ENCODE measurements at regions not wholly inside any gene's neighbourhood (a gene's known extent, or its start where the extent isn't known, plus 50 kb on each side); places are given as distances from the start of the nearest gene placed in this dataset.

- peaks cover 0 to 20% (median 0%) of the 10 kb centered on the region in 4 donors for H3K9me3 ChIP-seq
- no peaks in the 10 kb centered on the region for H3K4me1 ChIP-seq
- no peak overlapping the region for H3K4me3 ChIP-seq
- H3K27me3 ChIP-seq = no peaks in the 10 kb centered on the region
- no peak for TF ChIP-seq POLR2A (IDR thresholded peaks at IDR 0.05)
- no peak for TF ChIP-seq EP300 (IDR thresholded peaks at IDR 0.05)
- TF ChIP-seq CTCF (IDR thresholded peaks at IDR 0.05) = no peak
- 43 to 51% methylated on average over 2 of the region's 2 CpGs for WGBS, 2 donors
- H3K27ac ChIP-seq = no peak overlapping the region
- H3K36me3 ChIP-seq = no peaks in the 10 kb centered on the region
- DNase-seq (ENCODE audit: low spot score in 2 of 2) = no peak
Observed at GRCh38 chr3:18946524-18946923, 201.8 kb upstream of the KCNH8 start.

- Histone ChIP-seq H3K9me3 (peaks cover 0 to 6% (median 0%) of the 10 kb centered on the region in 4 donors), H3K27ac (no peak overlapping the region), H3K36me3 (no peaks in the 10 kb centered on the region), H3K4me3 (no peak overlapping the region), H3K27me3 (no peaks in the 10 kb centered on the region), H3K4me1 (no peaks in the 10 kb centered on the region)
- no peak for DNase-seq (ENCODE audit: low spot score in 2 of 2)
- TF ChIP-seq CTCF (IDR thresholded peaks at IDR 0.05) (no peak), POLR2A (IDR thresholded peaks at IDR 0.05) (no peak), EP300 (IDR thresholded peaks at IDR 0.05) (no peak)
Observed at GRCh38 chr3:18937574-18937973, 210.7 kb upstream of the KCNH8 start.

- Histone ChIP-seq H3K27ac (no peak overlapping the region), H3K4me3 (no peak overlapping the region), H3K9me3 (peaks cover 0 to 4% (median 1%) of the 10 kb centered on the region in 4 donors), H3K36me3 (no peaks in the 10 kb centered on the region), H3K4me1 (no peaks in the 10 kb centered on the region), H3K27me3 (no peaks in the 10 kb centered on the region)
- DNase-seq (ENCODE audit: low spot score in 2 of 2) = no peak
- 89 to 90% methylated on average over 1 of the region's 1 CpG for WGBS, 2 donors
- TF ChIP-seq POLR2A (IDR thresholded peaks at IDR 0.05) = no peak
- TF ChIP-seq CTCF (IDR thresholded peaks at IDR 0.05) = no peak
- no peak for TF ChIP-seq EP300 (IDR thresholded peaks at IDR 0.05)
Observed at GRCh38 chr3:18919158-18919557, 229.2 kb upstream of the KCNH8 start.

- Histone ChIP-seq H3K4me1 (no peaks in the 10 kb centered on the region), H3K27me3 (no peaks in the 10 kb centered on the region), H3K36me3 (no peaks in the 10 kb centered on the region), H3K27ac (no peak overlapping the region), H3K4me3 (no peak overlapping the region), H3K9me3 (peaks cover 0 to 3% (median 1%) of the 10 kb centered on the region in 4 donors)
- DNase-seq (ENCODE audit: low spot score in 2 of 2) = no peak
- 71 to 82% methylated on average over 1 of the region's 1 CpG for WGBS, 2 donors
- TF ChIP-seq CTCF (IDR thresholded peaks at IDR 0.05) (no peak), POLR2A (IDR thresholded peaks at IDR 0.05) (no peak), EP300 (IDR thresholded peaks at IDR 0.05) (no peak)
Observed at GRCh38 chr3:18917923-18918322, 230.4 kb upstream of the KCNH8 start.

- H3K4me1 ChIP-seq = peaks cover 0 to 14% (median 0%) of the 10 kb centered on the region in 4 donors
- H3K9me3 ChIP-seq = no peaks in the 10 kb centered on the region
- WGBS, 2 donors = 86% methylated on average over 2 of the region's 2 CpGs
- no peak for DNase-seq (ENCODE audit: low spot score in 2 of 2)
- H3K27me3 ChIP-seq = no peaks in the 10 kb centered on the region
- no peak for TF ChIP-seq CTCF (IDR thresholded peaks at IDR 0.05)
- no peak for TF ChIP-seq EP300 (IDR thresholded peaks at IDR 0.05)
- no peak for TF ChIP-seq POLR2A (IDR thresholded peaks at IDR 0.05)
- H3K36me3 ChIP-seq = no peaks in the 10 kb centered on the region
- no peak overlapping the region for H3K27ac ChIP-seq
- H3K4me3 ChIP-seq = no peak overlapping the region
Observed at GRCh38 chr3:18902081-18902793, 246.1 kb upstream of the KCNH8 start.
